NB4 (cell line): ENCODE measurements at regions not wholly inside any gene's neighbourhood (a gene's known extent, or its start where the extent isn't known, plus 50 kb on each side); places are given as distances from the start of the nearest gene placed in this dataset.

Source experiments
- DNase-seq: peaks from one replicate; pipeline ENCODE4 v3.0.0; 2010; ENCODE audit warnings: low read depth
- H3K4me3 ChIP-seq: one replicate; pipeline ENCODE4 v1.5.1; 2011; ENCODE audit warnings: mild to moderate bottlenecking, low read depth, low read length, moderate library complexity
- CTCF ChIP-seq: IDR thresholded peaks from one replicate; pipeline ENCODE4 v1.5.1; 2012; ENCODE audit warnings: low read depth, low read length
- MAX ChIP-seq: IDR thresholded peaks from 2 replicates; pipeline ENCODE4 v1.6.1; 2011; ENCODE audit warnings: low read depth, low read length
- MYC ChIP-seq: IDR thresholded peaks from 2 replicates; pipeline ENCODE4 v1.6.1; 2011; ENCODE audit warnings: low read depth, low read length
- POLR2A ChIP-seq: IDR thresholded peaks from 2 replicates; pipeline ENCODE4 v1.6.1; 2011; ENCODE audit warnings: mild to moderate bottlenecking; ENCODE audit not compliant: insufficient read length; ENCODE audit errors: extremely low read depth

GRCh38 chr1:4551706-4552105, 102.7 kb upstream of the AJAP1 start:
- H3K4me3 ChIP-seq: no peak overlapping the region
- no peak for TF ChIP-seq MAX
- TF ChIP-seq CTCF: no peak
- TF ChIP-seq MYC: no peak
- TF ChIP-seq POLR2A: no peak
- DNase-seq: no peak

GRCh38 chr1:4553761-4554160, 100.6 kb upstream of the AJAP1 start:
- H3K4me3 ChIP-seq: no peak overlapping the region
- TF ChIP-seq POLR2A (no peak), MAX (no peak)
- DNase-seq: no peak

- H3K4me3 ChIP-seq: no peak overlapping the region
- DNase-seq: no peak
- TF ChIP-seq MYC: no peak
- no peak for TF ChIP-seq CTCF
- TF ChIP-seq MAX: no peak
- no peak for TF ChIP-seq POLR2A
Measured at GRCh38 chr1:4554271-4554865, 100.0 kb upstream of the AJAP1 start.

- H3K4me3 ChIP-seq: no peak overlapping the region
- DNase-seq: no peak
- no peak for TF ChIP-seq CTCF
- no peak for TF ChIP-seq MYC
- TF ChIP-seq POLR2A: no peak
- no peak for TF ChIP-seq MAX
Measured at GRCh38 chr1:4557949-4558348, 96.5 kb upstream of the AJAP1 start.

- TF ChIP-seq POLR2A: no peak
- TF ChIP-seq CTCF: no peak
- no peak for TF ChIP-seq MYC
- TF ChIP-seq MAX: no peak
- no peak for DNase-seq
- H3K4me3 ChIP-seq: no peak overlapping the region
Measured at GRCh38 chr1:4561205-4561604, 93.2 kb upstream of the AJAP1 start.

- DNase-seq: no peak
- TF ChIP-seq CTCF (no peak), MAX (no peak), POLR2A (no peak), MYC (no peak)
- H3K4me3 ChIP-seq: no peak overlapping the region
Measured at GRCh38 chr1:4562321-4562720, 92.1 kb upstream of the AJAP1 start.
